ENCODE measurements at regions not wholly inside any gene's neighbourhood (a gene's known extent, or its start where the extent isn't known, plus 50 kb on each side); places are given as distances from the start of the nearest gene placed in this dataset.

GRCh38 chr18:43380104-43380672 is 102.9 kb upstream of the SYT4 start:
- no peaks in the 10 kb centered on the region for H4K20me1 ChIP-seq (ENCODE audit: control insufficient read depth, extremely low read depth, insufficient read depth, low read length)
- H3K4me3 ChIP-seq (replicated peaks in 1 of 4; ENCODE audit: control extremely low read depth in 1 of 4, insufficient read depth in 1 of 4, low read depth in 3 of 4, low read length in 4 of 4) = no peak overlapping the region
- no peaks in the 10 kb centered on the region for H3K36me3 ChIP-seq (ENCODE audit: control insufficient read depth, insufficient read depth, low read length)
- no peak overlapping the region for H3K27ac ChIP-seq (ENCODE audit: insufficient read depth, low read length)
- TF ChIP-seq EZH2 (IDR thresholded peaks at IDR 0.05; ENCODE audit: low read length, missing control alignments) (no peak), CTCF (conservative IDR thresholded peaks at IDR 0.05 in 1 of 2, IDR thresholded peaks at IDR 0.05 in 1 of 2; ENCODE audit: low read depth in 1 of 2, low read length in 2 of 2) (no peak)
- no peak for DNase-seq (ENCODE audit: low read depth in 2 of 2)
- no peak overlapping the region for H2AFZ ChIP-seq (ENCODE audit: low read length)
- no peaks in the 10 kb centered on the region for H3K27me3 ChIP-seq (ENCODE audit: control insufficient read depth, insufficient read depth, low read length)
- H3K79me2 ChIP-seq (ENCODE audit: control insufficient read depth, insufficient read depth, low read length) = no peaks in the 10 kb centered on the region
- no peak overlapping the region for H3K4me2 ChIP-seq (ENCODE audit: extremely low read depth, insufficient read depth, low read length)
- no peaks in the 10 kb centered on the region for H3K4me1 ChIP-seq (ENCODE audit: control insufficient read depth, extremely low read depth, insufficient read depth, low read length)
- H3K9ac ChIP-seq (ENCODE audit: insufficient read depth, low read length) = no peak overlapping the region
- no peaks in the 10 kb centered on the region for H3K9me3 ChIP-seq (ENCODE audit: control insufficient read depth, insufficient read depth, low read depth, low read length)

- H3K79me2 ChIP-seq (ENCODE audit: control insufficient read depth, insufficient read depth, low read length) = no peaks in the 10 kb centered on the region
Measured at GRCh38 chr18:43382641-43383403, 105.5 kb upstream of the SYT4 start.

GRCh38 chr18:43389163-43389562 is 111.9 kb upstream of the SYT4 start:
- Histone ChIP-seq H2AFZ (ENCODE audit: low read length) (no peak overlapping the region), H3K4me3 (replicated peaks in 1 of 4; ENCODE audit: control extremely low read depth in 1 of 4, insufficient read depth in 1 of 4, low read depth in 3 of 4, low read length in 4 of 4) (no peak overlapping the region), H4K20me1 (ENCODE audit: control insufficient read depth, extremely low read depth, insufficient read depth, low read length) (no peaks in the 10 kb centered on the region), H3K9ac (ENCODE audit: insufficient read depth, low read length) (no peak overlapping the region), H3K9me3 (ENCODE audit: control insufficient read depth, insufficient read depth, low read depth, low read length) (no peaks in the 10 kb centered on the region), H3K27ac (ENCODE audit: insufficient read depth, low read length) (no peak overlapping the region), H3K79me2 (ENCODE audit: control insufficient read depth, insufficient read depth, low read length) (no peaks in the 10 kb centered on the region), H3K4me1 (ENCODE audit: control insufficient read depth, extremely low read depth, insufficient read depth, low read length) (no peaks in the 10 kb centered on the region), H3K36me3 (ENCODE audit: control insufficient read depth, insufficient read depth, low read length) (no peaks in the 10 kb centered on the region), H3K4me2 (ENCODE audit: extremely low read depth, insufficient read depth, low read length) (no peak overlapping the region), H3K27me3 (ENCODE audit: control insufficient read depth, insufficient read depth, low read length) (no peaks in the 10 kb centered on the region)
- peak; percentile 3 to 12 for DNase-seq (ENCODE audit: low read depth in 2 of 2)
- TF ChIP-seq CTCF (conservative IDR thresholded peaks at IDR 0.05 in 1 of 2, IDR thresholded peaks at IDR 0.05 in 1 of 2; ENCODE audit: low read depth in 1 of 2, low read length in 2 of 2) (no peak), EZH2 (IDR thresholded peaks at IDR 0.05; ENCODE audit: low read length, missing control alignments) (no peak)

More at GRCh38 chr18:43382641-43383403, 105.5 kb upstream of the SYT4 start:
- Histone ChIP-seq H3K9ac (ENCODE audit: insufficient read depth, low read length) (no peak overlapping the region), H3K4me1 (ENCODE audit: control insufficient read depth, extremely low read depth, insufficient read depth, low read length) (no peaks in the 10 kb centered on the region), H3K27ac (ENCODE audit: insufficient read depth, low read length) (no peak overlapping the region), H3K27me3 (ENCODE audit: control insufficient read depth, insufficient read depth, low read length) (no peaks in the 10 kb centered on the region), H2AFZ (ENCODE audit: low read length) (no peak overlapping the region), H3K4me2 (ENCODE audit: extremely low read depth, insufficient read depth, low read length) (no peak overlapping the region), H3K36me3 (ENCODE audit: control insufficient read depth, insufficient read depth, low read length) (no peaks in the 10 kb centered on the region), H3K9me3 (ENCODE audit: control insufficient read depth, insufficient read depth, low read depth, low read length) (no peaks in the 10 kb centered on the region), H4K20me1 (ENCODE audit: control insufficient read depth, extremely low read depth, insufficient read depth, low read length) (no peaks in the 10 kb centered on the region), H3K4me3 (replicated peaks in 1 of 4; ENCODE audit: control extremely low read depth in 1 of 4, insufficient read depth in 1 of 4, low read depth in 3 of 4, low read length in 4 of 4) (no peak overlapping the region)
- TF ChIP-seq EZH2 (IDR thresholded peaks at IDR 0.05; ENCODE audit: low read length, missing control alignments) (no peak), CTCF (conservative IDR thresholded peaks at IDR 0.05 in 1 of 2, IDR thresholded peaks at IDR 0.05 in 1 of 2; ENCODE audit: low read depth in 1 of 2, low read length in 2 of 2) (no peak)
- no peak for DNase-seq (ENCODE audit: low read depth in 2 of 2)
